Naive thymus-derived CD8-positive, alpha-beta T cell (primary cell): ENCODE measurements at regions not wholly inside any gene's neighbourhood (a gene's known extent, or its start where the extent isn't known, plus 50 kb on each side); places are given as distances from the start of the nearest gene placed in this dataset.

ENCODE experiments used
- ATAC-seq, 2 donors: fragments of 150-1000 bp; cut with Tn5 transposase in 1 of 2; sonication (Bioruptor Pico), chemical (Tn5 transposase) in 1 of 2; 1 replicate in 1 of 2; 2 replicates in 1 of 2; pipeline ENCODE4 v1.10.0; 2021; ENCODE audit warnings: mild to moderate bottlenecking in 2 of 2, moderate library complexity in 2 of 2
- POLR2A ChIA-PET: fragments of 350-600 bp; sonication (Branson Sonifier 250); formaldehyde crosslinking; loops from one replicate; lab custom pipeline; 2021; ENCODE audit warnings: antibody characterized with exemption; lab: Charles Lee
- DNase-seq, 10 donors: peaks; one replicate each; pipeline versions ENCODE4 v3.0.0 to v3.0.0-alpha.2; 2020 to 2022
- H3K27ac Mint-ChIP-seq, 10 donors: one replicate each; pipeline ENCODE4 v1.8.0; 2020 to 2022; ENCODE audit warnings: mild to moderate bottlenecking in 10 of 10, mixed read lengths in 10 of 10, moderate library complexity in 4 of 10, inconsistent platforms in 1 of 10
- H3K27me3 Mint-ChIP-seq, 5 donors: one replicate each; pipeline ENCODE4 v1.8.0; 2021 to 2022; ENCODE audit warnings: mixed read lengths in 5 of 5
- H3K36me3 Mint-ChIP-seq, 3 donors: one replicate each; pipeline ENCODE4 v1.8.0; 2020 to 2022; ENCODE audit warnings: mixed read lengths in 3 of 3, mild to moderate bottlenecking in 2 of 3, inconsistent platforms in 1 of 3
- H3K4me1 Mint-ChIP-seq, 4 donors: one replicate each; pipeline ENCODE4 v1.8.0; 2021 to 2022; ENCODE audit warnings: mixed read lengths in 4 of 4
- H3K4me3 Mint-ChIP-seq, 10 donors: one replicate each; pipeline ENCODE4 v1.8.0; 2020 to 2022; ENCODE audit warnings: mild to moderate bottlenecking in 10 of 10, mixed read lengths in 10 of 10, moderate library complexity in 6 of 10, inconsistent platforms in 1 of 10
- H3K9me3 Mint-ChIP-seq, 9 donors: one replicate each; pipeline ENCODE4 v1.8.0; 2020 to 2022; ENCODE audit warnings: mixed read lengths in 9 of 9, mild to moderate bottlenecking in 3 of 9, inconsistent platforms in 1 of 9, moderate library complexity in 1 of 9

DNA sequence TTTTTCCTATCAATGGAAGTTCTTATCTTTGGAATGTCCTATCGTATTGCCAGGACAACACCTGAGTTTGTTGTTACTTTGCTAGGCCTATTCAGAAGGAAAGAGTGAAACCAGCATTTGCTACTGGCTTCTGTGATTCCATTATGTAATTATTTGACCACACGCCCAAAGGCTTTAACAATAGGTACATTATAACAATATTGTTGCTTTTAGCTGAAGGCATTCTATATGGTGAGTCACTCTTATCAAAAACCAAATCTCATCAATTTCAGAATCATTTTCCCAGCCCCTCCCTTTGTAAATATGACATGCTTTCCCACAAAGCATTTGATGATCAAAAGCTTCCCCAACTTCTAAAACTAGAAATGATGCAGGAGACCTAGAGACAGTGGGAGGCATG is 294.4 kb upstream of the NEBL start:
- DNase-seq: no peak
- Mint-ChIP-seq H3K27me3 (peaks cover 2 to 10% (median 7%) of the 10 kb centered on the region in 5 donors), H3K9me3 (peaks cover 0 to 7% (median 2%) of the 10 kb centered on the region in 9 donors), H3K36me3 (peaks cover 0 to 5% (median 0%) of the 10 kb centered on the region in 3 donors), H3K27ac (no peak overlapping the region), H3K4me1 (no peaks in the 10 kb centered on the region), H3K4me3 (no peak overlapping the region)
- POLR2A ChIA-PET: no interaction called here
- ATAC-seq: no peak

DNA sequence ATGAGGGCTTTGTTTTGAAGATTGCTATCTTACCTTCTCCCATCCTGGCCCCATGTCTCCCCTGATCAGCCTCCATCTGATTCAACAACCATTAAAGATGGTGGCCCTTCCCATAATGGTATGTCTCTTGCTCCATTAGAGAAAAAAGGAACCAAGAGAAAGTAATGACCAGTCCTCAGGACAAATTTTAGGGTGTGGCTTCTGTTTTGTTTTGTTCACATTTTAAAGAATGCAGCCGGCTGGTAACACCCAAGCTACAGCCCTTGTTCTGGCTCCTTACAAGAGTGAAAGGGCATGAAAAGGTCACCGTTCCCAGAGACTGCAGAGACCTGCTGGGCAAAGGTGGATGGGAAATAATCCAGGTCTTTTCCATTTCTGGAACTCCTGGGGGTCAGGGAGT is 287.9 kb upstream of the NEBL start:
- DNase-seq (no peak), ATAC-seq (no peak)
- POLR2A ChIA-PET: no interaction called here
- H3K27me3 Mint-ChIP-seq: peaks cover 3 to 14% (median 8%) of the 10 kb centered on the region in 5 donors
- no peak overlapping the region for H3K4me3 Mint-ChIP-seq
- H3K36me3 Mint-ChIP-seq: peaks cover 0 to 10% (median 0%) of the 10 kb centered on the region in 3 donors
- no peaks in the 10 kb centered on the region for H3K4me1 Mint-ChIP-seq
- peaks cover 0 to 13% (median 4%) of the 10 kb centered on the region in 9 donors for H3K9me3 Mint-ChIP-seq
- no peak overlapping the region for H3K27ac Mint-ChIP-seq

DNA sequence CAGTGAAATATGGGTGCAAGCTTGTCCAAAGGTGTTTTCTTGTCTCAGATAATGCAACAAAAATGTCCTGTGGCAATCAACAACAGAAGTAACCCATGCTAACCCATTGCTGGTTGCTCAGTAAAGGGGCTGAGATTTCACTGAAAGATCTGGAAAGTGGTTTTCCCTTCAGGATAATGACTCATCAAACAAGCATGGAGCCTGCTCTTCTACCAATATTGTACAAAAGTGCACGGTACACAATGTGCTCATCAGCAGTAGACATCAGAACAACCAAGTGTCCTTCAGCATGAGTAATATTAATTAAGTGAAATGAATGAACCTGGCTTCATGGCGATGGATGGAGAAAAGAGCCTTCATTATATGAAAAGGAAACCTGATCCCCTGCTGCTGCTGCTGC is 287.1 kb upstream of the NEBL start:
- no peak for ATAC-seq
- Mint-ChIP-seq H3K27ac (no peak overlapping the region), H3K36me3 (peaks cover 0 to 7% (median 0%) of the 10 kb centered on the region in 3 donors), H3K27me3 (peaks cover 3 to 14% (median 8%) of the 10 kb centered on the region in 5 donors), H3K4me1 (no peaks in the 10 kb centered on the region), H3K4me3 (no peak overlapping the region), H3K9me3 (peaks cover 0 to 18% (median 4%) of the 10 kb centered on the region in 9 donors)
- POLR2A ChIA-PET: no interaction called here
- DNase-seq: no peak

- ATAC-seq (no peak), DNase-seq (no peak)
- Mint-ChIP-seq H3K27me3 (peaks cover 3 to 13% (median 6%) of the 10 kb centered on the region in 5 donors), H3K27ac (no peak overlapping the region), H3K9me3 (peaks cover 0 to 20% (median 2%) of the 10 kb centered on the region in 9 donors), H3K36me3 (peaks cover 0 to 7% (median 0%) of the 10 kb centered on the region in 3 donors), H3K4me3 (no peak overlapping the region), H3K4me1 (no peaks in the 10 kb centered on the region)
- POLR2A ChIA-PET: no interaction called here
Measured at GRCh38 chr10:21183025-21183424, 285.9 kb upstream of the NEBL start.

GRCh38 chr10:21181451-21181850 is 284.3 kb upstream of the NEBL start:
- peaks cover 6 to 29% (median 12%) of the 10 kb centered on the region in 5 donors for H3K27me3 Mint-ChIP-seq
- H3K9me3 Mint-ChIP-seq: peaks cover 0 to 20% (median 1%) of the 10 kb centered on the region in 9 donors
- H3K4me1 Mint-ChIP-seq: no peaks in the 10 kb centered on the region
- ATAC-seq (no peak), DNase-seq (no peak)
- H3K27ac Mint-ChIP-seq: no peak overlapping the region
- no peak overlapping the region for H3K4me3 Mint-ChIP-seq
- POLR2A ChIA-PET: no interaction called here
- peaks cover 0 to 7% (median 0%) of the 10 kb centered on the region in 3 donors for H3K36me3 Mint-ChIP-seq

DNA sequence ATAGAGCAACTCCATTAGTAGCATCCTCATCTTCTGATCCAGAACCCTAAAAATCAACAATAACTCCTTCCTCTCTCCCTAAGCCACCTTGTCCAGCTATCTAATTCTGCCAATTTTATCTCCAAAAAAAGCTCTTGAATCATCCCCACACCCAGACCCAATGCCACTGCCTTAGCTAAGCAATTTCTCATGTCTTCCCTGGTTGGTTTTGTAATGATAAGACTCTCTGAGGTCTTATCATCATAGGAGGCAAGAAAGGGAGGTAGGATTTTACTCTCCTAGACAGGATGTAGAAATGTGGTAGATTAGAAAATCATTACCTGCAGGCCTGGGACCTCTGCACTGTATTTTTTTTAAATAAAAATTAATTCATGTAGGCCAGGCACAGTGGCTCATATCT is 283.5 kb upstream of the NEBL start:
- H3K27ac Mint-ChIP-seq: no peak overlapping the region
- peaks cover 6 to 34% (median 15%) of the 10 kb centered on the region in 5 donors for H3K27me3 Mint-ChIP-seq
- DNase-seq: no peak
- peaks cover 0 to 7% (median 0%) of the 10 kb centered on the region in 3 donors for H3K36me3 Mint-ChIP-seq
- no peak overlapping the region for H3K4me3 Mint-ChIP-seq
- POLR2A ChIA-PET: no interaction called here
- peaks cover 0 to 20% (median 0%) of the 10 kb centered on the region in 9 donors for H3K9me3 Mint-ChIP-seq
- no peak for ATAC-seq
- H3K4me1 Mint-ChIP-seq: no peaks in the 10 kb centered on the region

DNA sequence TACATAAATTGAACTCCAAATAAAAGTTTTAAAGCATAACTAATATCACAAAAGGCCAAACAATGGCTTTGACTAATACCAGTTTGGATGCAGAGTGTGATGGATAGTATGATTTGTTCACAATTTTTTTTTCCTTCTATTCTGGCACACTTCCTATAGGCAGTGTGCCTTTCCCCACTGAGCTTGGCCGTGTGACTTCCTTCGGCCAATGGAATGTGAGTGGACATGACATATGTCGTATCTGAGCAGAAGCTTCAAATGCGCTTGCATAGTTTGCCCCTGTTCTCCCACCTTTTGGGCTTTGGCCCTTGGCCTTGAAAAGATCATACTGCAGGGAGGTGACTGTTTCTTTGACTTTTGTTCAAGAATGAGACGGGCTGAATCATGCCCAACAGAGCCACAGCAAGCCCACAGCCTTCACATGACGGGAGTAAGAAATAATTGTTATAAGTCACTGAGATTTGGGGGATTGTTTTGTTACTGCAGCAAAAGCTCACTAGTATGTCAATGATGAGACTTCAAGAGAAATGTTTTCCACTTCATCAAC is 279.9 kb upstream of the NEBL start:
- POLR2A ChIA-PET: no interaction called here
- peaks cover 16 to 49% (median 39%) of the 10 kb centered on the region in 5 donors for H3K27me3 Mint-ChIP-seq
- H3K9me3 Mint-ChIP-seq: peaks cover 0 to 20% (median 0%) of the 10 kb centered on the region in 9 donors
- H3K27ac Mint-ChIP-seq: no peak overlapping the region
- H3K4me3 Mint-ChIP-seq: no peak overlapping the region
- DNase-seq: no peak
- peaks cover 5 to 15% (median 11%) of the 10 kb centered on the region in 4 donors for H3K4me1 Mint-ChIP-seq
- H3K36me3 Mint-ChIP-seq: peaks cover 0 to 7% (median 0%) of the 10 kb centered on the region in 3 donors
- ATAC-seq: no peak

- peaks cover 0 to 7% (median 0%) of the 10 kb centered on the region in 3 donors for H3K36me3 Mint-ChIP-seq
Measured at GRCh38 chr10:21175797-21176196, 278.7 kb upstream of the NEBL start.

GRCh38 chr10:21174715-21175495 is 277.8 kb upstream of the NEBL start:
- peak overlapping the region; percentile 41 to 82 (median 65) for H3K4me3 Mint-ChIP-seq
- POLR2A ChIA-PET: no interaction called here
- H3K4me1 Mint-ChIP-seq: peaks cover 5 to 15% (median 14%) of the 10 kb centered on the region in 4 donors
- ATAC-seq: no peak
- H3K27me3 Mint-ChIP-seq: peaks cover 19 to 63% (median 50%) of the 10 kb centered on the region in 5 donors
- peaks cover 0 to 12% (median 0%) of the 10 kb centered on the region in 9 donors for H3K9me3 Mint-ChIP-seq
- H3K27ac Mint-ChIP-seq: no peak overlapping the region
- no peak for DNase-seq
- no peaks in the 10 kb centered on the region for H3K36me3 Mint-ChIP-seq

More at GRCh38 chr10:21175797-21176196, 278.7 kb upstream of the NEBL start:
- Mint-ChIP-seq H3K27me3 (peaks cover 22 to 54% (median 49%) of the 10 kb centered on the region in 5 donors), H3K4me1 (peaks cover 5 to 15% (median 14%) of the 10 kb centered on the region in 4 donors), H3K27ac (no peak overlapping the region), H3K4me3 (no peak overlapping the region), H3K9me3 (peaks cover 0 to 20% (median 0%) of the 10 kb centered on the region in 9 donors)
- DNase-seq (no peak), ATAC-seq (no peak)
- POLR2A ChIA-PET: no interaction called here

- Mint-ChIP-seq H3K27ac (no peak overlapping the region), H3K4me1 (peaks cover 5 to 15% (median 14%) of the 10 kb centered on the region in 4 donors), H3K27me3 (peaks cover 21 to 67% (median 55%) of the 10 kb centered on the region in 5 donors), H3K9me3 (peaks cover 0 to 5% (median 0%) of the 10 kb centered on the region in 9 donors), H3K4me3 (peak overlapping the region in 7 of 10 donors; percentile 56 to 82 (median 65)), H3K36me3 (no peaks in the 10 kb centered on the region)
- DNase-seq (peak in 2 of 10 donors; percentile 3 to 7), ATAC-seq (peak; percentile 49 to 52)
- POLR2A ChIA-PET: no interaction called here
Measured at GRCh38 chr10:21173802-21174714, 276.9 kb upstream of the NEBL start.

DNA sequence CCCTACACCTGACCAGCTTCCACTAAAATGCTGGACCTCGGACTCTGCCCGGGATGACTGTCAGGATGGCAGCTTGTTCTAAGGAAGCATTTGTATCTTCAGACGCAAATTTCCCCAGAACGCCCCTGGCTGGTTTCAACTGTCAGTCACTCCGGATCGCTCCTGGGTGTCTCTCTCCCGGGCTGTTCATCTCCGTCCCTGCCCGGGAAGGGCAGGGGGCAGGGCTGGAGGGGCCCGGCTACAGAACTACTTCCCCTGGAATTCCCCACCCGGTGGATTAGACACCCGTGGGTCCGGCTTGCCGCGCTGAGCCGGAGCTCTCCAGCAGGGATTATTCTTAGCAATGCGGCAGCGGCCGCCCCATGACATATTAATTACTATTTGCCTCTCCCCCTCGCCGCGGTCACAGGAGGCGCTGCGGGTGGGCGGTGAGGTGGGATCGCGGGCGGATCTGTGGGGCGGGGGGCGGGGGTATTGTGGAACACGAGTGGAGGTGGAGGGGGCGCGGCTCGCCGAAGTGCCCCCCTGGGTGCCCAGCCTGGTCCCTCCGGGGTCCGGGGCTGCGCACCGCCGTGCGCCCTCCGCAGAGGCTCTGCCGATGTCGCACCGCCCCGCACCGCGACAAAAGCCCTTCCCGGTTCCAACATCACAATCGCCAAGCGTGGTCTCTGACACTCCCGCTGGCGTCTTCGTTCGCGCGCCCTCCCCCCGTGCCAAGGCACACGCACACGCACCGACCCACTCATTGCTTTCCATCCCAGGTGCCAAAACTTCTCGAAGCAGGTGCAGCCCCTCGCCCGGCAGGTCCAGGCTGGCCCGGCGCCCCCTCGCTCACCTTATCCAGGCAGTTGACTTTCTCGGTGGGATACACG is 276.1 kb upstream of the NEBL start:
- H3K4me3 Mint-ChIP-seq: peak overlapping the region; percentile 22 to 70 (median 62)
- POLR2A ChIA-PET: no interaction called here
- H3K9me3 Mint-ChIP-seq: peaks cover 0 to 3% (median 0%) of the 10 kb centered on the region in 9 donors
- no peak overlapping the region for H3K27ac Mint-ChIP-seq
- no peak for DNase-seq
- no peaks in the 10 kb centered on the region for H3K36me3 Mint-ChIP-seq
- H3K4me1 Mint-ChIP-seq: peaks cover 5 to 15% (median 14%) of the 10 kb centered on the region in 4 donors
- peaks cover 21 to 63% (median 55%) of the 10 kb centered on the region in 5 donors for H3K27me3 Mint-ChIP-seq
- no peak for ATAC-seq
